Right lobe of liver (tissue), 4 donors: ENCODE measurements at regions not wholly inside any gene's neighbourhood (a gene's known extent, or its start where the extent isn't known, plus 50 kb on each side); places are given as distances from the start of the nearest gene placed in this dataset.

Source experiments
- POLR2A ChIP-seq: fragments of 450-650 bp; IDR thresholded peaks from one replicate; pipeline ENCODE4 v1.6.1; 2017; ENCODE audit warnings: antibody characterized with exemption, mild to moderate bottlenecking
- TF ChIP-seq, protein P1 (sequence below), 4 donors: fragments of 200-600 bp in 3 of 4; fragments of 450-650 bp in 1 of 4; IDR thresholded peaks; one replicate each; pipeline versions ENCODE4 v1.5.1 to v1.8.0; 2016 to 2022; ENCODE audit warnings: antibody characterized with exemption in 4 of 4, mild to moderate bottlenecking in 2 of 4
- donor health status: DM: no; HTN: no; CAD: no.
- donor health status: DM: no; HTN: no; CAD: no.
- donor health status: DM: no; HTN: yes; CAD: no.

GRCh38 chr15:69819371-69819770 is 278.3 kb downstream of the TLE3 start:
- TF ChIP-seq POLR2A, result no peak
- TF ChIP-seq, protein P1, sequence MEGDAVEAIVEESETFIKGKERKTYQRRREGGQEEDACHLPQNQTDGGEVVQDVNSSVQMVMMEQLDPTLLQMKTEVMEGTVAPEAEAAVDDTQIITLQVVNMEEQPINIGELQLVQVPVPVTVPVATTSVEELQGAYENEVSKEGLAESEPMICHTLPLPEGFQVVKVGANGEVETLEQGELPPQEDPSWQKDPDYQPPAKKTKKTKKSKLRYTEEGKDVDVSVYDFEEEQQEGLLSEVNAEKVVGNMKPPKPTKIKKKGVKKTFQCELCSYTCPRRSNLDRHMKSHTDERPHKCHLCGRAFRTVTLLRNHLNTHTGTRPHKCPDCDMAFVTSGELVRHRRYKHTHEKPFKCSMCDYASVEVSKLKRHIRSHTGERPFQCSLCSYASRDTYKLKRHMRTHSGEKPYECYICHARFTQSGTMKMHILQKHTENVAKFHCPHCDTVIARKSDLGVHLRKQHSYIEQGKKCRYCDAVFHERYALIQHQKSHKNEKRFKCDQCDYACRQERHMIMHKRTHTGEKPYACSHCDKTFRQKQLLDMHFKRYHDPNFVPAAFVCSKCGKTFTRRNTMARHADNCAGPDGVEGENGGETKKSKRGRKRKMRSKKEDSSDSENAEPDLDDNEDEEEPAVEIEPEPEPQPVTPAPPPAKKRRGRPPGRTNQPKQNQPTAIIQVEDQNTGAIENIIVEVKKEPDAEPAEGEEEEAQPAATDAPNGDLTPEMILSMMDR (IDR thresholded peaks at IDR 0.05), result no peak
